NCI-H69 (cell line): ENCODE measurements at regions not wholly inside any gene's neighbourhood (a gene's known extent, or its start where the extent isn't known, plus 50 kb on each side); places are given as distances from the start of the nearest gene placed in this dataset.
"Not testable (repeated sequence)": the region's sequence is repeated elsewhere in the genome, so short reads cannot be mapped to it uniquely, and the experiment has no call there.

ENCODE experiments used
- DNase-seq: peaks from one replicate; lab custom pipeline; 2025; lab: John Stamatoyannopoulos, UW

GRCh38 chr6:21772477-21772876 lies 178.9 kb downstream of the SOX4 start:
- DNase-seq, result no peak

GRCh38 chr6:21772884-21773575 lies 179.5 kb downstream of the SOX4 start:
- DNase-seq, result peak; percentile 68

- DNase-seq, result no peak
These were observed 180.0 kb downstream of the SOX4 start for GRCh38 chr6:21773576-21773968.

- peak; percentile 72 for DNase-seq
These were observed 184.3 kb downstream of the SOX4 start for GRCh38 chr6:21777846-21778245.

GRCh38 chr6:21780141-21780540 lies 186.6 kb downstream of the SOX4 start:
- DNase-seq, result no peak

- DNase-seq, result no peak
These were observed 187.1 kb downstream of the SOX4 start for GRCh38 chr6:21780679-21781078.

GRCh38 chr6:21781128-21781527 lies 187.6 kb downstream of the SOX4 start:
- DNase-seq, result peak; percentile 44

GRCh38 chr6:21785164-21785563 lies 191.6 kb downstream of the SOX4 start:
- peak; percentile 29 for DNase-seq

- no peak for DNase-seq
These were observed 197.5 kb downstream of the SOX4 start for GRCh38 chr6:21791056-21791455.

GRCh38 chr6:21791581-21791980 lies 198.0 kb downstream of the SOX4 start:
- DNase-seq, result no peak

GRCh38 chr6:21792177-21792576 lies 198.6 kb downstream of the SOX4 start:
- DNase-seq, result no peak

GRCh38 chr6:21796979-21797378 lies 203.4 kb downstream of the SOX4 start:
- not testable (repeated sequence) for DNase-seq

GRCh38 chr6:21798468-21798867 lies 204.9 kb downstream of the SOX4 start:
- DNase-seq, result no peak

GRCh38 chr6:21800330-21800729 lies 206.8 kb downstream of the SOX4 start:
- no peak for DNase-seq

GRCh38 chr6:21800948-21801438 lies 207.4 kb downstream of the SOX4 start:
- peak; percentile 76 for DNase-seq

GRCh38 chr6:21801446-21802174 lies 208.1 kb downstream of the SOX4 start:
- no peak for DNase-seq

- DNase-seq, result no peak
These were observed 208.7 kb downstream of the SOX4 start for GRCh38 chr6:21802175-21802822.

- no peak for DNase-seq
These were observed 211.5 kb downstream of the SOX4 start for GRCh38 chr6:21804941-21805610.

GRCh38 chr6:21807299-21808044 lies 213.9 kb downstream of the SOX4 start:
- DNase-seq, result peak; percentile 38

GRCh38 chr6:21808045-21808470 lies 214.5 kb downstream of the SOX4 start:
- peak; percentile 57 for DNase-seq

- DNase-seq, result no peak
These were observed 215.1 kb downstream of the SOX4 start for GRCh38 chr6:21808551-21809242.
